NCI-H1092 treated with DMSO at 0.1 percent for 48 hours (cell line): ENCODE measurements at regions not wholly inside any gene's neighbourhood (a gene's known extent, or its start where the extent isn't known, plus 50 kb on each side); places are given as distances from the start of the nearest gene placed in this dataset.

ENCODE experiments used
- DNase-seq: peaks from one replicate; lab custom pipeline; 2025; lab: John Stamatoyannopoulos, UW

- DNase-seq: no peak
Measured at GRCh38 chr4:131054489-131055019, 1958.6 kb downstream of the C4orf33 start.

- no peak for DNase-seq
Measured at GRCh38 chr4:131061734-131062133, 1965.8 kb downstream of the C4orf33 start.

- DNase-seq: no peak
Measured at GRCh38 chr4:131063878-131064277, 1967.9 kb downstream of the C4orf33 start.

- no peak for DNase-seq
Measured at GRCh38 chr4:131081069-131081468, 1985.1 kb downstream of the C4orf33 start.

GRCh38 chr4:131084997-131085396 lies 1989.0 kb downstream of the C4orf33 start:
- no peak for DNase-seq

GRCh38 chr4:131091896-131092295 lies 1995.9 kb downstream of the C4orf33 start:
- peak; percentile 26 for DNase-seq

- DNase-seq: no peak
Measured at GRCh38 chr4:131093303-131093702, 1997.4 kb downstream of the C4orf33 start.

- no peak for DNase-seq
Measured at GRCh38 chr4:131098976-131099375, 2003.0 kb downstream of the C4orf33 start.

- no peak for DNase-seq
Measured at GRCh38 chr4:131113273-131113672, 2017.3 kb downstream of the C4orf33 start.

GRCh38 chr4:131113704-131114103 lies 2017.8 kb downstream of the C4orf33 start:
- no peak for DNase-seq

GRCh38 chr4:131119661-131120060 lies 2023.7 kb downstream of the C4orf33 start:
- DNase-seq: no peak

- no peak for DNase-seq
Measured at GRCh38 chr4:131137196-131137595, 2011.9 kb upstream of the PCDH10 start.

- no peak for DNase-seq
Measured at GRCh38 chr4:131159261-131159660, 1989.8 kb upstream of the PCDH10 start.

GRCh38 chr4:131192318-131192717 lies 1956.8 kb upstream of the PCDH10 start:
- no peak for DNase-seq

- DNase-seq: no peak
Measured at GRCh38 chr4:131207589-131207988, 1941.5 kb upstream of the PCDH10 start.

- no peak for DNase-seq
Measured at GRCh38 chr4:131248314-131248713, 1900.8 kb upstream of the PCDH10 start.

- DNase-seq: no peak
Measured at GRCh38 chr4:131251321-131251720, 1897.8 kb upstream of the PCDH10 start.

GRCh38 chr4:131257241-131257640 lies 1891.9 kb upstream of the PCDH10 start:
- no peak for DNase-seq

GRCh38 chr4:131258361-131258760 lies 1890.7 kb upstream of the PCDH10 start:
- DNase-seq: no peak

- DNase-seq: no peak
Measured at GRCh38 chr4:131288441-131288840, 1860.7 kb upstream of the PCDH10 start.

GRCh38 chr4:131296192-131296591 lies 1852.9 kb upstream of the PCDH10 start:
- DNase-seq: no peak

- no peak for DNase-seq
Measured at GRCh38 chr4:131302108-131302507, 1847.0 kb upstream of the PCDH10 start.

- DNase-seq: no peak
Measured at GRCh38 chr4:131304686-131305085, 1844.4 kb upstream of the PCDH10 start.

GRCh38 chr4:131309628-131310027 lies 1839.5 kb upstream of the PCDH10 start:
- no peak for DNase-seq

- DNase-seq: no peak
Measured at GRCh38 chr4:131316086-131316485, 1833.0 kb upstream of the PCDH10 start.
